GM18909 (cell line): ENCODE measurements at regions not wholly inside any gene's neighbourhood (a gene's known extent, or its start where the extent isn't known, plus 50 kb on each side); places are given as distances from the start of the nearest gene placed in this dataset.
"Not testable (repeated sequence)": the region's sequence is repeated elsewhere in the genome, so short reads cannot be mapped to it uniquely, and the experiment has no call there.

ENCODE experiments used
- ATAC-seq: cut with Tn5 transposase; IDR thresholded peaks from one replicate; pipeline ENCODE4 v1.9.1; 2021; ENCODE audit warnings: mild to moderate bottlenecking; ENCODE audit not compliant: unreplicated experiment, poor library complexity

DNA sequence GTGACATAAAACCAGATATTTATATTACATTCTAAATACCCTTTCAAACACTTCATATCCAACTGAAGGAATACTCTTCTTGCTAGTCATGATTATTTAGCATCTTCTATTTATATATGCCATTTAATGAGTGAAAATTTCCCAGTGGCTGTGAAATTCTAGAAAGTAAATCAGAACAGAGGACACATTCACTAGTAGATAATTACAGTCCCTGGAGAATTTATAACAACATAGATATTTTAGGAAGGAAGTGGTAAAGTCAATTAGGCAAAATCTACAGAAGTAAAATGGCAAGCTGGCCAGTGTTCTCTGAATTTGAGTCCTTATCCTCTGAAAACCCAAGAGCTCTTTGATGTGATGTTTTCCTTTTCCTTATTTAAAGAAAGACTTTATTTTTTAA, 121.8 kb downstream of the PMAIP1 start:
- no peak for ATAC-seq

DNA sequence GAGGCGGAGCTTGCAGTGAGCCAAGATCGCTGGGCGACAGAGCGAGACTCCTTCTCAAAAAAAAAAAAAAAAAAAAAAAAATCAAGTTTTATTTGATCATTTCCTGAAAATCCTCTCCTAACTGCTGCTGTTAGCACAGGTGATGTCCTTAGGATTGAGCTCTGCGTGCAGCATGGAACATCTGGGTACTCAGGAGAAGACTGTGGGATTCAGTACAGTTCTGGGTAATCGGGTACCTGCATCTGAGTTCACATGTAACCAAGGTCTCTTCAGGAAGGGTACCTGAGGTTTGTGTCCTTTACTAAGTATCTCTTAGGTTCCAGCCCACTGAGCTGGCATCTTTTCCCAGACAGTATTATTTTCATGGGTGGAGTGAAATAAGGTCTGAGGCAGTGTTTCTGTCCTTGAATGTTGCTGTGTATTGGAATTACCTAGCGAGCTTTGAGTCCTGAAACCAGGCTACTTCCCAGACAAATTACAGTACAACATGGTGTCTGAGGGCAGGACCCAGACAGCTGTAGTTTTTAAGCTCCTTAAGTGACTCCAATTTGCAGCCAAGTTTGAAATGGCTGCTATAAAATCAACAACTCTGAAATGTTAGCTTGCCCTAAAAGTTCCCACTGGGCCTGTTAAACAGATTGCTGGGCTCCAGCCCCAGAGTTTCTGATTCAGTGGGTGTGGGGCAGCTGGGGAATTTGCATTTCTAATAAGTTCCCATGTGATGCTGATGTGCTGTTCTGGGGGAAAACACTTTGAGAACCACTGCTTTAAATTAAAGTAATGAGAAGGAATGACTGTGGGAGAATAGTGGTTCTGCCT, 120.5 kb downstream of the PMAIP1 start:
- ATAC-seq, result no peak

GRCh38 chr18:60019463-60019840, 119.7 kb downstream of the PMAIP1 start:
- ATAC-seq, result no peak

DNA sequence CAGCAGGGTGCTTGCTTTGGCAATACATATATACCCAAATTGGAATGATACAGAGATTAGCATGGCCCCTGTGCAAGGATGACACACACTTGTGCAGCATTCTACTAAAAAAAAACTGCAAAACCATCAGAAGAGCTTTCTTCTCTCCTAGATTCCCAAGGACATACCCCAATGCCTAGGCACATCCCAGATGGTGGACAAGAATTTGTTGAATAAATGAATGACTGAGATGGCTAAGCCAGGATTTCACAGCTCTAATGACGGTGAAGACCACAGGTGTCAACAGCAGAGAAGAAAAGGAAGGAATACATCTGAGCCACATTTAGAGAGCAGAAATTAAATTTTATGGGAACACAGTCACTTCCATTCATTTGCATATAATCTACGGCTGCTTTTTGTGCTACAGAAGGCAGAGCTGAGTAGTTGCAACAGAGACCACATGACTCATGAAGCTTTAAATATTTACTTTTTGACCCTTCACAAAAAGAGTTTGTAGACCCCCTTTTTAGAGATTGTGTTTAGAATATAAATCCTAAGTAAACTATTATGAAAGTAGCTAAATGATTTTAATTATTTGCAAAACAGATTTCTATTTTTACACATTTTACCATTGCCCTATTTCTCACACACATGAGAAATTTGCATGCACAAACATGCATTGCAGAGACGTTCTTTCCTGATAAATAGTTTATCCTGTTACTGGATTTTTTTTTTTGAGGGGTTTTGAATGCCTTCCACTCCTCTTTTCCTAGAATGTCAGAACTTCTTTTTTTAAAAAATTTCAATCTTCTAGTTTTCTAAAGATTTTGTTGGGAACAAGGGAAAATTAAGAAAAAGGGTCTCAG, 119.0 kb downstream of the PMAIP1 start:
- no peak for ATAC-seq

- ATAC-seq, result not testable (repeated sequence)
Measured at GRCh38 chr18:60018134-60018533, 118.3 kb downstream of the PMAIP1 start.

GRCh38 chr18:60017371-60017770, 117.6 kb downstream of the PMAIP1 start:
- ATAC-seq, result no peak

GRCh38 chr18:60015826-60016225, 116.0 kb downstream of the PMAIP1 start:
- ATAC-seq, result not testable (repeated sequence)

DNA sequence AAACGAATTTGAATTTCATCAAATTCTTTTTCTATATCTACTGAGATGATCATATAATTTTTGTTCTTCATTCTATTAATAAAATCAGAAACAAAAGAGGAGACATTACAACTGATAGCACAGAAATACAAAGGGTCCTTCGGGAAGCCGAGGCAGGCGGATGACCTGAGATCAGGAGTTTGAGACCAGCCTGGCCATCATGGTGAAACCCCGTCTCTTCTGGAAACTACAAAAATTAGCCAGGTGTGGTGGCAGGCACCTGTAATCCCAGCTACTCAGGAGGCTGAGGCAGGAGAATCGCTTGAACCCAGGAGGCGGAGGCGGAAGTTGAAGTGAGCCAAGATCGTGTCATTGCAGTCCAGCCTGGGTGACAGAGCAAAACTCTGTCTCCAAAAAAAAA, 113.4 kb downstream of the PMAIP1 start:
- ATAC-seq, result not testable (repeated sequence)

GRCh38 chr18:60010984-60011383, 111.2 kb downstream of the PMAIP1 start:
- no peak for ATAC-seq

DNA sequence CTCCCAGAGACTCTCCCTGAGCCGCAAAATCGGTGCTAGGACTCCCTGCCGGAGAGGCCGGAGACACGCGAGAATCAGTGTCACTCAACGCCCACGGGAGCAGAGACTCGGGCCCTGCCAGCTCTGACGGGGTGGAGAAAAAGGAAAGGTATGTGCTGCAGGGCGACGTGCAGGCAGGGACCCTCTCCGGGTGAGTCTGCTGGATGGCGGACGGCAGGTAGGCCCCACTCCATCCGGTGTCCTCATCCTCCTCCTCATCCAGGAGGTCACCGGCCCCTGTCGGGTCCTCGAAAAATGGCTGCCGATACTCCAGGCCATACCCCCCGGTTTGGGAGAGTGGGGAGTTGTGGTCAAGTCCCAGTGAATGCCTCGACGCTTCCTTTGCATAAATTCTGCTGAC, 110.7 kb downstream of the PMAIP1 start:
- ATAC-seq, result no peak

GRCh38 chr18:60007661-60008060, 107.9 kb downstream of the PMAIP1 start:
- no peak for ATAC-seq

DNA sequence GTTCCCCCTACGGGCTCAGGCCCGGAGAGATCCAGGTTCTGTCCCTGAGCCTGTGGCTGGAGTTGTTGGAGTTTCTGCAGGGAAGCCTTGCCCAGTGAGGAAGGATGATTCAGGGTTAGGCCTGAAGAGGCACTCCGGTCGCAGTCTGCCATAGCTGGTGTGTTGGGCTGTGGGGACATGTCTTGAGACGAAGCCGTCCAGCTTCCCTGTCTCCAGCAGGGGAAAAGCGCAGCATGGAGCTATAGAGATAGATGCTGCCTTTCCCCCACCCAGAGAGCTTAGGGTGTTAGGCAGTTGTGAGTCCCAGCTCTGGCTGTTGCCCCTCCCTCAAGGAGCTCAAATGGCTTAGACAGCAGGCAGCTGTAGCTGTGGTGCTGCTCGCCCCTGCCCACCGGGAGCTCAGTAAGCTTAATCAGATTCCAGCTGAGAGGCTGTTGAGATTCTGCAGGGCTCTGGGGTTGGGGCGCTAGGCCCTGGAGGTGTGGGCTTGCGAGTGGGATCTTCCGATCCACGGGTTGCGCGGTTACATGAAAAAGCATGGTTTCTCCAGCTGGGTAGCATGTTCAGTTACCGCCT, 103.9 kb downstream of the PMAIP1 start:
- ATAC-seq, result no peak

DNA sequence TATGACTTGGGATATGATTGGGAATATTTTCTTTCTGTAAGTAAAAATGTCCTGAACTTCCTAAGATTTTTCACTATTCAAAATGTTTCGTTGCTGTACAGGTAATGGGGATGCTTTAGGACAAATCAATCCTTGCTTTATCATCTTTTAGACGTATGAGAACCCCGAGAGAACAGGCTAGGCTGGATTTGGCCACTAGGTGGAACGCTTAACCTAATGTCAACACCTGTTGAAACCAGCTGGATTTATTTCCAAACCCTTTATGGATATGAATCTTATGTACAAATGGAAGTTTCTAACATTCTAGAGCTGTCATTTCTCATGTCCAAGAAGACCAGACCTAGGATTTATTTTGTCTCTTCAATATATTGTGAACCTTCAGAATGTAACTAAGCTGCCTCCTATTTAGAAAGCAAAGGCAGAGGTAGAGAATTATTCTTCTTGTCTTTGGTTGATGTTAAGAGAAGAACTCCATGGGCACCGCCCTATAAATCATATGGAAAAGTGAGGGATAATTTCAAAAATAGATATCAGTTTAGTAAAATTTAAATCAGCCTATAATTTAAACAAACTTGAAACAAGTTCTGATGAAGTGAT, 96.7 kb downstream of the PMAIP1 start:
- ATAC-seq, result peak; percentile 78

GRCh38 chr18:59994357-59994756, 94.6 kb downstream of the PMAIP1 start:
- ATAC-seq, result peak; percentile 59

DNA sequence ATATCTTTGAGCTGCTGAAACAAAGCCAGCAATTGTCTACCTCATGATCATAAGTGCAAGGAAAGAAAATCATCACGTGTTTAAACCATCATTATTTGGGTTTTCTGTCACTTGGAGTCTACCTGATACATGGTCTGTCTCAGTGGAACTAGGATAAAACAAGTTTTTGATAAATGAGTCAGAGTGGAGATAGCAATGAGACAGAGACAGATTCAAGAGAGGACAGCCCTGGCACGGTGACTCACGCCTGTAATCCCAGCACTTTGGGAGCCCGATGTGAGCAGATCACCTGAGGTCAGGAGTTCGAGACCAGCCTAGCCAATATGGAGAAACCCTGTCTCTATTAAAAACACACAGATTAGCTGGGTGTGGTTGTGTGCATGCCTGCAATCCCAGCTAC, 93.8 kb downstream of the PMAIP1 start:
- ATAC-seq, result no peak

- ATAC-seq, result no peak
Measured at GRCh38 chr18:59990121-59990823, 90.5 kb downstream of the PMAIP1 start.

GRCh38 chr18:59988098-59988706, 88.4 kb downstream of the PMAIP1 start:
- ATAC-seq, result peak; percentile 67

- no peak for ATAC-seq
Measured at GRCh38 chr18:59987102-59987501, 87.3 kb downstream of the PMAIP1 start.

DNA sequence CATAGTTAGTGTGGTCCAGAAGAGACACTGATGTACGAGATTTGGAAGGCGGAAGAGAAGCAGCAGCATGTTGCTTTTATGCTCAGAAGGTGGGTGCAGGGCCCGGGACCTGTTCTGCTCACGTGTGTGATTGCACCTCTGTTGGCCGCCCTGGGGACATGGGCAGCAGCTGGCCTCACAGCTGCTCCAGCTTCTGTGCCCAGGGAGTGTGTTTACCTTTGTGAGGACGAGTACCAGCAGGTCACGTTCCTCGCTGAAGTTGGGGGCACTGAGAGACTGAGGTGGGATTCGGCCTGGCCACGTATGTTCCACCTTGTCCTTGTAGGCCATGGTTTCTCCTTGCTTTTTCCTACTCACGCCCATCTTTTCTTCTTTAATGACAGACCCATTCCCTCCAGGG, 86.3 kb downstream of the PMAIP1 start:
- no peak for ATAC-seq

DNA sequence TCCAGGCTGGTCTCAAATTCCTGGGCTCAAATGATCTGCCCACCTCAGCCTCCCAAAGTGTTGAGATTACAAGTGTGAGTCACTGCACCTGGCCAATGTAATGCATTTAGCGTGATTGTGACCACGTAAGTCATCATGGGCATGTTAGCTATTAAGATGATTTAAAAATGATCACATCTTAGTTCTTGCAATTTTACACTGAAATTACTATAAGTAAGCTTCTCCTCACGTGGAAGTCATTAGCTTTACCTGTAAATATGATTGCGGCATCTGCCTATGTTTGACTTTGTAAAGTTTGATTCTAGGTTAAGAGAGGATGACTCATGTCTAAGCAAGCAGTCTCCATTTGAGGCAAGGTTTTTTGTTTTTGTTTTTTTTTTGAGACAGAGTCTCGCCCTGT, 85.5 kb downstream of the PMAIP1 start:
- ATAC-seq, result no peak
